ENCODE measurements at regions not wholly inside any gene's neighbourhood (a gene's known extent, or its start where the extent isn't known, plus 50 kb on each side); places are given as distances from the start of the nearest gene placed in this dataset.

DNA sequence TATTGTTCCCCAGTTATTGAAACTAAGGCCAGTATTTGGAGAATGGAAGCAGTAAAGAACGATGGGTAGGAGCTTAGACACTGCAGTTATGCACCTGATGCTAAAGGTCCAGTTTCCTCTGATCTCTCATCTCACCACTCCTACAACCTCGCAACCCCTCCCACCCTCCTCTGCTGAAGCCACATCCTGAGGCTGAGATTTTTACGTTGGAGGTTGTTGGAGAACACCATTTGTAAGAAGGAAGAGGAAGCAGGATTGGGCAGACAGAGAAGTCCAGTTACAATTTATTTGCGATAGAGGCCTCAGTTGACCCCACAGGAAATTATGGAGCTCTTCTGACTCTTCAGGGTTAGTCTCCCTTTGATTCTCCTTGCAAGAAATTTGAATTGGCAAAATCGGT, 54.3 kb upstream of the NDUFV2 start:
- TF ChIP-seq, protein P1, sequence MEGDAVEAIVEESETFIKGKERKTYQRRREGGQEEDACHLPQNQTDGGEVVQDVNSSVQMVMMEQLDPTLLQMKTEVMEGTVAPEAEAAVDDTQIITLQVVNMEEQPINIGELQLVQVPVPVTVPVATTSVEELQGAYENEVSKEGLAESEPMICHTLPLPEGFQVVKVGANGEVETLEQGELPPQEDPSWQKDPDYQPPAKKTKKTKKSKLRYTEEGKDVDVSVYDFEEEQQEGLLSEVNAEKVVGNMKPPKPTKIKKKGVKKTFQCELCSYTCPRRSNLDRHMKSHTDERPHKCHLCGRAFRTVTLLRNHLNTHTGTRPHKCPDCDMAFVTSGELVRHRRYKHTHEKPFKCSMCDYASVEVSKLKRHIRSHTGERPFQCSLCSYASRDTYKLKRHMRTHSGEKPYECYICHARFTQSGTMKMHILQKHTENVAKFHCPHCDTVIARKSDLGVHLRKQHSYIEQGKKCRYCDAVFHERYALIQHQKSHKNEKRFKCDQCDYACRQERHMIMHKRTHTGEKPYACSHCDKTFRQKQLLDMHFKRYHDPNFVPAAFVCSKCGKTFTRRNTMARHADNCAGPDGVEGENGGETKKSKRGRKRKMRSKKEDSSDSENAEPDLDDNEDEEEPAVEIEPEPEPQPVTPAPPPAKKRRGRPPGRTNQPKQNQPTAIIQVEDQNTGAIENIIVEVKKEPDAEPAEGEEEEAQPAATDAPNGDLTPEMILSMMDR (IDR thresholded peaks at IDR 0.05; ENCODE audit: borderline replicate concordance, extremely low read depth, low read length, poor library complexity, severe bottlenecking), result no peak
- no peak for TF ChIP-seq EZH2 (IDR thresholded peaks at IDR 0.05; ENCODE audit: borderline replicate concordance, low read depth, low read length, severe bottlenecking)

Measured in DND-41 (cell line).